ENCODE measurements at regions not wholly inside any gene's neighbourhood (a gene's known extent, or its start where the extent isn't known, plus 50 kb on each side); places are given as distances from the start of the nearest gene placed in this dataset.

DNA sequence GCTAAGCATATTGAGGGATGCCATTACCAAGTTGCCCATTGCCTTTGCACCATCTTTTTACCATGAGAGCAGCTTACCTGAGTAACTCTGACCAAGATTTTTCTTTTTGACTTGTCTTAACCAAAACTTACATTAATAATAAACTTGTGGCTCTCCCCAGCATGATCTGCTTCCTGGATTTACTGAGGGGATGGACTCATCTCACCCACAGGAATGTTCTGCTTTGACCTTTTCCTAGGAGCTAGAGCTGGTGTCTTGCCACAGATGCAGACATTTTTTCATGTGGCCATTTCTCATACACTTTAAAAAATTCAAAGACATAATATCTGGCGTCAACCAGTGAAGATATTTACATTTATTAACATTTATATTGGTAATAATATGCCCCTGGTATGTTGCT, 79.2 kb upstream of the EFHC2 start:
- TF ChIP-seq CTCF (conservative IDR thresholded peaks at IDR 0.05) (no peak), EZH2 (IDR thresholded peaks at IDR 0.05; ENCODE audit: low read depth) (no peak)

Measured in PC-9 (cell line).